ENCODE measurements at regions not wholly inside any gene's neighbourhood (a gene's known extent, or its start where the extent isn't known, plus 50 kb on each side); places are given as distances from the start of the nearest gene placed in this dataset.

DNA sequence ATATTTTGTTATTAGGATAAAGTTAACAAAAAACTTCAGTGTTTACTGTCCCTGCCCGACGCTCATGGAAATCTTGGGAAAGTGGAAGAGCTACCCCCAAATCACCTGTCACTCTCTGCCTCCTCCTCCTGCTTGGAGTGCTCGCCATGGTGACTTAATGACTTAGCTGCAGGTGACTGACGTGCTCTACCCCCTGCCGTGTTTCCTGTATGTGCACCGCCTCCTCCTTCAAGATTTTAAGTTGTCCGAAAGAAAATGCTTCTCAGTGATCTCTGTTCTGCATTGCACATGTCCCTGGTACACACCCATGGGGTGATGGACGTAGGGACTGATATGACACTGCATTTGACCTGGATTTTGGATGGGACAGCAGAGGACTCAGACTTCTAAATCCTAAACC lies 338.8 kb upstream of the SHH start:
- no peaks in the 10 kb centered on the region for H3K4me1 ChIP-seq
- H3K27me3 ChIP-seq: peaks cover 0 to 3% of the 10 kb centered on the region in 2 donors
- no peak overlapping the region for H3K27ac ChIP-seq
- H3K36me3 ChIP-seq: no peaks in the 10 kb centered on the region
- no peak overlapping the region for H3K4me3 ChIP-seq
- TF ChIP-seq POLR2AphosphoS5 (IDR thresholded peaks at IDR 0.05) (no peak), CTCF (IDR thresholded peaks at IDR 0.05) (no peak), POLR2A (IDR thresholded peaks at IDR 0.05) (no peak)
- H3K9me3 ChIP-seq: no peaks in the 10 kb centered on the region
- intact Hi-C loops (cut with DNase I; ENCODE audit: low total_unique reads): no loop called here
- DNase-seq (ENCODE audit: low spot score in 2 of 2): no peak

DNA sequence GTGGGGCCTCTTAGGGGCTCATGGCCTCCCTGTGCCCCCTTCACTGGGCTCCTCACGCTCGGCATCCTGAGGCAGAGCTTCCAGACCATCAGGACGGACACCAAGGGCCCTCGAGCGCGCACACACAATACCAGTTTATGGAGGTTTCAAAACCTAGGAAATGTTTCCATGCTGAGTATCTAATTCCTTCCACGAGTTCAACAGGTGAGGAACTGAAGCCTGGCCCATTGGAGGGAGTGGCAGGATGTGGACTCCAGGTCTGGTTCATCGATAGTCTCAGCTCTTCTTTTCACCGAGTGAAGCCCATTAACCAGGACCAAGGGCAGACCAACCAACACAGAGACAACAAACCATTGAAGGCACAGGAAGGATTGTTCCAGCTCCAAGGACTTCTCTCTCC lies 336.7 kb upstream of the SHH start:
- Histone ChIP-seq H3K4me1 (no peaks in the 10 kb centered on the region), H3K27me3 (peaks cover 0 to 5% of the 10 kb centered on the region in 2 donors), H3K9me3 (no peaks in the 10 kb centered on the region), H3K27ac (no peak overlapping the region), H3K36me3 (no peaks in the 10 kb centered on the region), H3K4me3 (no peak overlapping the region)
- TF ChIP-seq CTCF (IDR thresholded peaks at IDR 0.05): no peak
- no peak for DNase-seq (ENCODE audit: low spot score in 2 of 2)
- intact Hi-C loops (cut with DNase I; ENCODE audit: low total_unique reads): loop anchor here (10.0 kb wide), 1 partner anchor 444 kb away; no protein-coding TSS in a partner anchor

GRCh38 chr7:156148547-156148946 lies 336.3 kb upstream of the SHH start:
- Histone ChIP-seq H3K9me3 (no peaks in the 10 kb centered on the region), H3K36me3 (no peaks in the 10 kb centered on the region), H3K27ac (no peak overlapping the region), H3K4me3 (no peak overlapping the region), H3K27me3 (peaks cover 0 to 7% of the 10 kb centered on the region in 2 donors), H3K4me1 (no peaks in the 10 kb centered on the region)
- no peak for TF ChIP-seq POLR2A (IDR thresholded peaks at IDR 0.05)
- TF ChIP-seq POLR2AphosphoS5 (IDR thresholded peaks at IDR 0.05): no peak
- TF ChIP-seq CTCF (IDR thresholded peaks at IDR 0.05): no peak
- intact Hi-C loops (cut with DNase I; ENCODE audit: low total_unique reads): loop anchor here (10.0 kb wide), 1 partner anchor 444 kb away; no protein-coding TSS in a partner anchor
- DNase-seq (ENCODE audit: low spot score in 2 of 2): no peak

DNA sequence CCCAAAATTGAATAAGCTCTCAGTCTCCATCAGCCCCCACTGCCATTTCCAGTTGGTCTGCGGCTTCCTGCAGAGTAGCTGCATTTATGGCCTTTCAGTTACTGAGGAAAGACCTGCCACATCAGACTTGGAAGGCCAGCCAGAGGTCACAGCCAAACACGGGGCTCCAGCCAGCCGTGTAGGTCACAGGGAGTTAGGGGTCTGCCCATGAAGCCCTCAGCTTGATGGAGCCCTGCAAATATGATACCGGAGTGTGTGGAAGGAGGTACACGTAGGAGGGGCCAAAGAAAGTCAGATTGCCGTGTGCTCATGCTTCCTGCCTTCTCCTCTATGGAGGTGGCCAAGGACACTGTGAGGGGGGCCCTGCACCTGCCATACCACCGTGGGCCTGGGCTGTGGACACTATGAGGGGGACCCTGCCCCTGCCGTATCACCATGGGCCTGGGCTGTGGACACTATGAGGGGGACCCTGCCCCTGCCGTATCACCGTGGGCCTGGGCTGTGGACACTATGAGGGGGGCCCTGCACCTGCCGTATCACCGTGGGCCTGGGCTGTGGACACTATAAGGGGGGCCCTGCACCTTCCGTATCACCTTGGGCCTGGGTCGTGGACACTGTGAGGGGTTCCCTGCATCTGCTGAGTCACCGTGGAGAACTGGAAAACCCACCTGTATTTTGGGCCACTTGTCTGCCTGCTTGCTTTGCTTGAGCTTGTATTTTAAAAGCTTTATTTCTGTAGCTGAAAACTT lies 335.7 kb upstream of the SHH start:
- intact Hi-C loops (cut with DNase I; ENCODE audit: low total_unique reads): loop anchor here (10.0 kb wide), 1 partner anchor 443 kb away; no protein-coding TSS in a partner anchor
- TF ChIP-seq CTCF (IDR thresholded peaks at IDR 0.05): no peak
- no peak for TF ChIP-seq POLR2A (IDR thresholded peaks at IDR 0.05)
- TF ChIP-seq POLR2AphosphoS5 (IDR thresholded peaks at IDR 0.05): no peak

DNA sequence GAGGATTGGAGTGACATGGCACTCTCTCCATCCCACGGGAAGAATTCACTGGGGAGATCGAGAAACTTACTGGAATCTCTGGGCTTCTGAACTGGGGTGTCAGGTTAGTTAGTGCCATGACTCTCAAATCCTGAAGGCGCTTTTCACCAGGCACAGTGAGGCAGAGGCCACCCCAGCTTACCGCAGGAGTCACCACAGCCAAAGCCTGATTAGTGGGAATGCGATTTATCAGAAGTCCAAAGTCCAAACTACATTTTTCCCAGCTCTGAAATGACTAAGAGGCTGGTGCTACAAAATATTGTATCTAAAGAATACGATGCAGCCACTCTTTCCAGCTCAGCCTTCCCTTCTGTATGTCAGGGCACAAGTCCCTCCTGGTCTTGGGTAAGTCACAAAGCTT lies 334.8 kb upstream of the SHH start:
- no peak for DNase-seq (ENCODE audit: low spot score in 2 of 2)
- TF ChIP-seq CTCF (IDR thresholded peaks at IDR 0.05): no peak
- TF ChIP-seq POLR2A (IDR thresholded peaks at IDR 0.05): no peak
- no peak for TF ChIP-seq POLR2AphosphoS5 (IDR thresholded peaks at IDR 0.05)
- Histone ChIP-seq H3K4me3 (no peak overlapping the region), H3K9me3 (no peaks in the 10 kb centered on the region), H3K4me1 (no peaks in the 10 kb centered on the region), H3K36me3 (no peaks in the 10 kb centered on the region), H3K27ac (no peak overlapping the region), H3K27me3 (peaks cover 0 to 7% of the 10 kb centered on the region in 2 donors)
- intact Hi-C loops (cut with DNase I; ENCODE audit: low total_unique reads): loop anchor here (10.0 kb wide), 1 partner anchor 442 kb away; no protein-coding TSS in a partner anchor

More for the DNA sequence above, 335.7 kb upstream of the SHH start:
- Histone ChIP-seq H3K4me1 (no peaks in the 10 kb centered on the region), H3K36me3 (no peaks in the 10 kb centered on the region), H3K9me3 (no peaks in the 10 kb centered on the region), H3K4me3 (no peak overlapping the region), H3K27me3 (peaks cover 0 to 7% of the 10 kb centered on the region in 2 donors), H3K27ac (no peak overlapping the region)
- no peak for DNase-seq (ENCODE audit: low spot score in 2 of 2)

All from breast epithelium (tissue), 4 donors.